Uterus (tissue), 3 donors: ENCODE measurements at regions not wholly inside any gene's neighbourhood (a gene's known extent, or its start where the extent isn't known, plus 50 kb on each side); places are given as distances from the start of the nearest gene placed in this dataset.

Experiments used
- DNase-seq, 2 donors: peaks; one replicate each; pipeline ENCODE4 v3.0.0-alpha.2; 2019 to 2020
- H3K27ac ChIP-seq, 2 donors: fragments of 200-600 bp; sonication (generic); 1 replicate in 1 of 2; 2 replicates in 1 of 2; pipeline ENCODE4 v1.5.1; 2016 to 2018
- H3K27me3 ChIP-seq, 2 donors: fragments of 200-600 bp; sonication (generic); one replicate each; pipeline ENCODE4 v1.5.1; 2018 to 2019; ENCODE audit warnings: control low read depth in 1 of 2
- H3K36me3 ChIP-seq, 2 donors: fragments of 200-600 bp; sonication (generic); one replicate each; pipeline ENCODE4 v1.5.1; 2019; ENCODE audit warnings: control low read depth in 1 of 2
- H3K4me1 ChIP-seq, 2 donors: fragments of 200-600 bp; sonication (generic); one replicate each; pipeline ENCODE4 v1.5.1; 2018 to 2019; ENCODE audit warnings: control low read depth in 1 of 2
- H3K4me3 ChIP-seq, 2 donors: fragments of 200-600 bp; sonication (generic); 1 replicate in 1 of 2; 2 replicates in 1 of 2; pipeline ENCODE4 v1.5.1; 2018 to 2019; ENCODE audit warnings: mild to moderate bottlenecking in 1 of 2
- H3K9me3 ChIP-seq, 2 donors: fragments of 200-600 bp; sonication (generic); one replicate each; pipeline ENCODE4 v1.5.1; 2019; ENCODE audit warnings: control low read depth in 1 of 2
- CTCF ChIP-seq, 4 experiments: fragments of 200-600 bp in 2 of 4; fragments of 450-650 bp in 2 of 4; sonication (generic) in 2 of 4; IDR thresholded peaks; one replicate each; pipeline ENCODE4 v1.5.1; 2016 to 2019; ENCODE audit warnings: antibody characterized with exemption in 4 of 4, mild to moderate bottlenecking in 2 of 4, moderate library complexity in 1 of 4
- POLR2A ChIP-seq, 2 donors: fragments of 450-650 bp; IDR thresholded peaks; one replicate each; pipeline ENCODE4 v1.6.1; 2016; ENCODE audit warnings: antibody characterized with exemption in 2 of 2, mild to moderate bottlenecking in 1 of 2, moderate library complexity in 1 of 2
- intact Hi-C: fragments of 100-400 bp; cut with DNase I; formaldehyde crosslinking; loops from one replicate; pipeline ENCODE4 v1.15.1; 2023; ENCODE audit warnings: low total_unique reads
- donor health status: DM: yes; HTN: yes; CAD: no.

- Histone ChIP-seq H3K9me3 (no peaks in the 10 kb centered on the region), H3K4me1 (no peaks in the 10 kb centered on the region), H3K27me3 (no peaks in the 10 kb centered on the region), H3K4me3 (no peak overlapping the region), H3K36me3 (no peaks in the 10 kb centered on the region), H3K27ac (no peak overlapping the region)
- intact Hi-C loops, result no loop called here
- DNase-seq, result no peak
- TF ChIP-seq POLR2A (IDR thresholded peaks at IDR 0.05), result no peak
- no peak for TF ChIP-seq CTCF (IDR thresholded peaks at IDR 0.05)
These were observed 62.6 kb upstream of the LIMCH1 start for GRCh38 chr4:41475402-41475801.

GRCh38 chr4:41476310-41476885 lies 61.6 kb upstream of the LIMCH1 start:
- TF ChIP-seq CTCF (IDR thresholded peaks at IDR 0.05), result no peak
- TF ChIP-seq POLR2A (IDR thresholded peaks at IDR 0.05), result no peak
- Histone ChIP-seq H3K36me3 (no peaks in the 10 kb centered on the region), H3K4me1 (no peaks in the 10 kb centered on the region), H3K27me3 (no peaks in the 10 kb centered on the region), H3K9me3 (no peaks in the 10 kb centered on the region), H3K4me3 (no peak overlapping the region), H3K27ac (no peak overlapping the region)
- DNase-seq, result no peak
- intact Hi-C loops, result no loop called here

DNA sequence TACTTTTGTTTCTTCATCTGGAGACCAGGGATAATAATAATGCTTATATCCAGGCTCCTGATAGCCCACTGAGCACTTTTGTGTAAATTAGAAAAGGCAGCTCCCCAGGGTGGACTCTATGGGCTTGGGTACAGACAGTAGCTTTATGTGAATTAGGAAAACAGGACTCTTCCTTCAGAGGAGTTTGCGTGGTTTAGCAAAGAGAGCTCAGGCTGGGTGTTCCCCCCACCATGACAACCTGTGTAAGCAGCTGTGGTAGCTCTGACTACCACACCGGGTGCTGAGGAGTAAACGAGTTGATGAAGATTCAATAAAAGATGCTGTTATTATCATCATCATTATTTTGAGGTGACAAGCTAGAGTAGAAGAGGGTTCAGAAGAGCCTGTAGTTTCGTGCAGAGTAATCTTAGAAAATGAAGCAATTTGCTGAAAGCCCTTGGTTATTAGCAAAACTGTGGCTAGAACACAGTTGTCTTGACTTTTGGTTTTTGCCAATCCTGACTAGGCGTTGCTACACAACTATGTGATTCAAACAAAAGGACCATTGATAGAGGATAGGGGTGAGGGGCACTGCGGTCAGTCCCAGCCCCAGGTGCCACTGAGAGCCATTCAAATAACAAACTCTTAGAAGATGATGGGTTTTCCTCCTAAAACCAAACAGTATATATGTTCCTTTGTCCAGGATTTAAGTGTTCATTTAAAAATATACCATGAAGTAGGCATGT lies 60.6 kb upstream of the LIMCH1 start:
- Histone ChIP-seq H3K9me3 (no peaks in the 10 kb centered on the region), H3K27me3 (no peaks in the 10 kb centered on the region), H3K4me3 (no peak overlapping the region), H3K4me1 (no peaks in the 10 kb centered on the region), H3K36me3 (no peaks in the 10 kb centered on the region), H3K27ac (no peak overlapping the region)
- intact Hi-C loops, result no loop called here
- TF ChIP-seq CTCF (IDR thresholded peaks at IDR 0.05) (no peak), POLR2A (IDR thresholded peaks at IDR 0.05) (no peak)
- no peak for DNase-seq

DNA sequence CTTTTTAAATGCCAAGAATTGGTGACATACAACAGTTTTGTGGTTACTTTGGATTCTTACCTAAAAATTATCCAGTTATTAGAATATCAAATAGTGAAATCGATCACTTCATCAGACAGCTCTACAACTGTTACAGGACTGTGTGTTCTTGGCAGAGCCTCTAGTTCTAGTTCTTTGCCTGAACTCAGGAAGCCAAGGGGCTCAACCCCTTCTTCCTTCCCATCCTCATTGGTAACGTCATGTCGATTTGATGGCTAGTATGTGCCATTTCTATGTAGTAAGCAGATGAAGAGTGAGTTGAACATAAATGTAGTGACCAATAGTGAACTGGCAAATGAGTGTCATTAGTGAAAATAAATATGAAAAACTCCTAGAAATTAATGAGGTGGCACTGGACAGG lies 59.4 kb upstream of the LIMCH1 start:
- no peak for DNase-seq
- Histone ChIP-seq H3K9me3 (no peaks in the 10 kb centered on the region), H3K27me3 (no peaks in the 10 kb centered on the region), H3K4me3 (no peak overlapping the region), H3K4me1 (no peaks in the 10 kb centered on the region), H3K36me3 (no peaks in the 10 kb centered on the region), H3K27ac (no peak overlapping the region)
- TF ChIP-seq CTCF (IDR thresholded peaks at IDR 0.05) (no peak), POLR2A (IDR thresholded peaks at IDR 0.05) (no peak)
- intact Hi-C loops, result no loop called here

DNA sequence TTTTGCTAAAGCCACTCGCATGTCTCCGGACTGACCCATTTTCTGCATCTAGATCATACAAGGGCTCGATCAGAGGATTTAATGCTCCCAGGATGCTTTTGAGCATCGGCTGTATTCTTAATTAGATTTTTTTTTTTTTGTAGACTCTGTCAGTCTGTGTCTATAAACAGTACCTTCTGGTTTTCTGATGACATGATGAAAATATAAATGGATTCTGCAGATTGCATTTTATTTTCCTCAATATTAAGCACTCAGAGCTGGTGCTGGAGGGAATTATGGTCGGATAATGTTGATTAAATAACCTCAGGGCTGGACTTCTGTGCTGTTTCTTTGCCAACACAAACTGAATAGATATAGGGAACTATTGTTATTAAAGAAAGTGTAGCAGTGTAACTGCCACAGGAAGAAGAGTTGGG lies 57.1 kb upstream of the LIMCH1 start:
- TF ChIP-seq CTCF (IDR thresholded peaks at IDR 0.05) (no peak), POLR2A (IDR thresholded peaks at IDR 0.05) (no peak)

More for the DNA sequence above, 57.1 kb upstream of the LIMCH1 start:
- Histone ChIP-seq H3K9me3 (no peaks in the 10 kb centered on the region), H3K27me3 (no peaks in the 10 kb centered on the region), H3K36me3 (no peaks in the 10 kb centered on the region), H3K4me1 (no peaks in the 10 kb centered on the region), H3K4me3 (no peak overlapping the region), H3K27ac (no peak overlapping the region)
- DNase-seq, result no peak
- intact Hi-C loops, result no loop called here
